Chondrocyte (in vitro differentiated cells): ENCODE measurements at regions not wholly inside any gene's neighbourhood (a gene's known extent, or its start where the extent isn't known, plus 50 kb on each side); places are given as distances from the start of the nearest gene placed in this dataset.

ENCODE experiments used
- DNase-seq: peaks from one replicate; pipeline ENCODE4 v3.0.0; 2021; ENCODE audit warnings: mixed read lengths, low spot score
- H3K27ac Mint-ChIP-seq: one replicate; pipeline ENCODE4 v1.8.0; 2021; ENCODE audit warnings: mild to moderate bottlenecking, moderate library complexity, mixed read lengths; ENCODE audit not compliant: unreplicated experiment
- H3K27me3 Mint-ChIP-seq: 2 replicates; pipeline ENCODE4 v1.8.0; 2021; ENCODE audit warnings: low read depth, mixed read lengths
- H3K36me3 Mint-ChIP-seq: 2 replicates; pipeline ENCODE4 v1.8.0; 2021; ENCODE audit warnings: low read depth, mixed read lengths
- H3K4me1 Mint-ChIP-seq: 2 replicates; pipeline ENCODE4 v1.8.0; 2021; ENCODE audit warnings: low read depth, mild to moderate bottlenecking, mixed read lengths
- H3K4me3 Mint-ChIP-seq: one replicate; pipeline ENCODE4 v1.8.0; 2021; ENCODE audit warnings: mild to moderate bottlenecking, moderate library complexity, mixed read lengths; ENCODE audit not compliant: unreplicated experiment
- H3K9me3 Mint-ChIP-seq: 2 replicates; pipeline ENCODE4 v1.8.0; 2021; ENCODE audit warnings: low read depth, mixed read lengths
- CTCF ChIP-seq: fragments of 200-600 bp; sonication (generic); IDR thresholded peaks from 2 replicates; pipeline ENCODE4 v1.5.0; 2021; ENCODE audit warnings: antibody characterized with exemption, mild to moderate bottlenecking, moderate library complexity

GRCh38 chr15:94749811-94750617, 518.7 kb downstream of the MCTP2 start:
- Mint-ChIP-seq H3K4me3 (no peak overlapping the region), H3K27me3 (no peaks in the 10 kb centered on the region), H3K27ac (no peak overlapping the region), H3K4me1 (peaks cover 7% of the 10 kb centered on the region), H3K9me3 (no peaks in the 10 kb centered on the region), H3K36me3 (no peaks in the 10 kb centered on the region)
- no peak for DNase-seq
- TF ChIP-seq CTCF, result no peak

DNA sequence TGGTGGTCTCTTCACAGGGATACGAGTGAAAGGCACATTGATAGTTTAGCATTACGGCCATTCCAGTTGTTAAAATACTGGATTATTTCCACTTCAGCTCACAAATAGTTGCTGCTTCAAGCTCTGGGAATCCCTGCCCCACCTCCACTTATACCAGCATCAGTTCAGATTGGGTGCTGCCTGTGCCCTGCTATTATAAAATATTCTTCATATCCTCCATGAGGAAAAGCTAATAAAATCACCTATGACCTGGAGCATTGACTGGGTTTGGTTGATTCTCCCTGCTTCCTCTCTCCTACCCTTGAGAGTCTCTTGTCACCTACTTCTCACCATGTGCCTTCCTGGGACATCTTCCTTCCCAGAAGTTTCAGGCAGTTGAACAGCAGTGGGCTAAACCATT, 529.0 kb downstream of the MCTP2 start:
- H3K36me3 Mint-ChIP-seq, result no peaks in the 10 kb centered on the region
- no peak overlapping the region for H3K4me3 Mint-ChIP-seq
- TF ChIP-seq CTCF, result no peak
- no peak overlapping the region for H3K27ac Mint-ChIP-seq
- no peaks in the 10 kb centered on the region for H3K9me3 Mint-ChIP-seq
- H3K27me3 Mint-ChIP-seq, result no peaks in the 10 kb centered on the region
- H3K4me1 Mint-ChIP-seq, result no peaks in the 10 kb centered on the region
- DNase-seq, result no peak

- H3K4me1 Mint-ChIP-seq, result no peaks in the 10 kb centered on the region
- no peak overlapping the region for H3K4me3 Mint-ChIP-seq
These were observed 530.2 kb downstream of the MCTP2 start for GRCh38 chr15:94761574-94761973.

GRCh38 chr15:94769089-94769488, 537.7 kb downstream of the MCTP2 start:
- Mint-ChIP-seq H3K4me1 (peaks cover 9% of the 10 kb centered on the region), H3K27ac (no peak overlapping the region), H3K9me3 (no peaks in the 10 kb centered on the region), H3K4me3 (no peak overlapping the region), H3K27me3 (no peaks in the 10 kb centered on the region), H3K36me3 (no peaks in the 10 kb centered on the region)
- no peak for DNase-seq
- TF ChIP-seq CTCF, result no peak

More at GRCh38 chr15:94761574-94761973, 530.2 kb downstream of the MCTP2 start:
- Mint-ChIP-seq H3K27ac (no peak overlapping the region), H3K27me3 (no peaks in the 10 kb centered on the region), H3K9me3 (no peaks in the 10 kb centered on the region), H3K36me3 (no peaks in the 10 kb centered on the region)
- no peak for DNase-seq
- no peak for TF ChIP-seq CTCF

- no peaks in the 10 kb centered on the region for H3K9me3 Mint-ChIP-seq
- no peak overlapping the region for H3K27ac Mint-ChIP-seq
- TF ChIP-seq CTCF, result no peak
- H3K27me3 Mint-ChIP-seq, result no peaks in the 10 kb centered on the region
- H3K4me1 Mint-ChIP-seq, result peaks cover 9% of the 10 kb centered on the region
- H3K4me3 Mint-ChIP-seq, result no peak overlapping the region
- no peak for DNase-seq
- H3K36me3 Mint-ChIP-seq, result no peaks in the 10 kb centered on the region
These were observed 538.8 kb downstream of the MCTP2 start for GRCh38 chr15:94770199-94770598.
